ENCODE measurements at regions not wholly inside any gene's neighbourhood (a gene's known extent, or its start where the extent isn't known, plus 50 kb on each side); places are given as distances from the start of the nearest gene placed in this dataset.
"Not testable (repeated sequence)": the region's sequence is repeated elsewhere in the genome, so short reads cannot be mapped to it uniquely, and the experiment has no call there.

DNA sequence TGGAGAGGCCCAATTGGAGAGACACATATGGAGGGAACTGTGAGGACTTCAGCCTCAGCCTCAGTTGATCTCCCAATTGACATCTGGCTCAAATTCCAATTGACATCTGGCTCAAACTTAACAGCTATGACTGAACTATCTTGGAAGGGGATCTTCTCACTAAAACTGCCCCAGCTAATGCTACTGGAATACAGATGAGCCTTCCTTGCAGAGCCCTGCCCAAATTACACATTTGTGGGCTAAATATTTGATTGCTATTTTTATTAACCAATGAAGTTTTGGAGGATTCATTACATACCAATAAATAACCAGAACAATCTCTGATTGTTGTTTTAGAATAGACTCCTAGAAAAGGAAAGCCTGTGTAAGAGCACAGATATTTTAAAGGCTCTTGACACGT, 189.0 kb upstream of the THUMPD2 start:
- TF ChIP-seq, protein P1, sequence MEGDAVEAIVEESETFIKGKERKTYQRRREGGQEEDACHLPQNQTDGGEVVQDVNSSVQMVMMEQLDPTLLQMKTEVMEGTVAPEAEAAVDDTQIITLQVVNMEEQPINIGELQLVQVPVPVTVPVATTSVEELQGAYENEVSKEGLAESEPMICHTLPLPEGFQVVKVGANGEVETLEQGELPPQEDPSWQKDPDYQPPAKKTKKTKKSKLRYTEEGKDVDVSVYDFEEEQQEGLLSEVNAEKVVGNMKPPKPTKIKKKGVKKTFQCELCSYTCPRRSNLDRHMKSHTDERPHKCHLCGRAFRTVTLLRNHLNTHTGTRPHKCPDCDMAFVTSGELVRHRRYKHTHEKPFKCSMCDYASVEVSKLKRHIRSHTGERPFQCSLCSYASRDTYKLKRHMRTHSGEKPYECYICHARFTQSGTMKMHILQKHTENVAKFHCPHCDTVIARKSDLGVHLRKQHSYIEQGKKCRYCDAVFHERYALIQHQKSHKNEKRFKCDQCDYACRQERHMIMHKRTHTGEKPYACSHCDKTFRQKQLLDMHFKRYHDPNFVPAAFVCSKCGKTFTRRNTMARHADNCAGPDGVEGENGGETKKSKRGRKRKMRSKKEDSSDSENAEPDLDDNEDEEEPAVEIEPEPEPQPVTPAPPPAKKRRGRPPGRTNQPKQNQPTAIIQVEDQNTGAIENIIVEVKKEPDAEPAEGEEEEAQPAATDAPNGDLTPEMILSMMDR (IDR thresholded peaks at IDR 0.05; ENCODE audit: extremely low read depth, missing control alignments): no peak
- DNase-seq (ENCODE audit: low spot score): no peak

DNA sequence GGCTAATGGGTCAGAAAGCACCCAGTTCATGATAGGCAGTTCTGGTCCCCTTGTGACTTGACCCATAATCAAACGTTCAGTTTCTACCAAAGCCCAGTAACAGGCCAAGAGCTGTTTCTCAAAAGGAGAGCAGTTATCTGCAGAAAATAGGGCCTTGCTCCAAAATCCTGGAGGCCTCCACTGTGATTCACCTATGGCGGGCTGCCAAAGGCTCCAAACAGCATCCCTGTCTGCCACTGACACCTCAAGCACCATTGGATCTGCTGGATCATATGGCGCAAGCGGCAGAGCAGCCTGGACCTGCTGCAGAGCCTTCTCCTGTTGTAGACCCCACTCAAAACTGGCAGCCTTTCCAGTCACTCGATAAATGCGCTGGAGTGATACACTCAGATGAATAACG, 181.6 kb upstream of the THUMPD2 start:
- not testable (repeated sequence) for DNase-seq (ENCODE audit: low spot score)

DNA sequence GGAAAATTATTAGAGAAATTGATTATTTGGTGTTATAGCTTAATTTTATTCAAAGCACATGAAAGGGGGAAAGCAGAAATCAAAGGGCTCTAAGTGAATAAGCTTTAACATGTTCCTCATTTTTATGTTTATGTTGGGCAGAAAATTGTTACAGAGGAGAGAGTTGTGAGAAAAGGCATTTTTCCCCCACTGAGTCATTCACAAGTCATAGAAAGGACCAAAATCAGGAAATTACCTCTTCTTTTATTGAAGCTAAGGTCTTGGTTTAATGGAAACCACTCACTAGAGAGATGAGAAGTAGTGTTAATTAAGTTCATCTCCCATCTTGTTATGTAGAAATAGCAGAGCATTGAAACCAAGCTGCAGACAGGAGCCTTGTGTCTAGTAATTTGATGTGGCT, 175.3 kb upstream of the THUMPD2 start:
- TF ChIP-seq, protein P1 (IDR thresholded peaks at IDR 0.05; ENCODE audit: extremely low read depth, missing control alignments): no peak

GRCh38 chr2:39949131-39949530, 170.1 kb upstream of the THUMPD2 start:
- no peak for DNase-seq (ENCODE audit: low spot score)
- TF ChIP-seq, protein P1 (IDR thresholded peaks at IDR 0.05; ENCODE audit: extremely low read depth, missing control alignments): no peak

More for the DNA sequence above, 175.3 kb upstream of the THUMPD2 start:
- DNase-seq (ENCODE audit: low spot score): no peak

GRCh38 chr2:39948016-39948719, 169.1 kb upstream of the THUMPD2 start:
- TF ChIP-seq, protein P1 (IDR thresholded peaks at IDR 0.05; ENCODE audit: extremely low read depth, missing control alignments): no peak
- DNase-seq (ENCODE audit: low spot score): no peak

DNA sequence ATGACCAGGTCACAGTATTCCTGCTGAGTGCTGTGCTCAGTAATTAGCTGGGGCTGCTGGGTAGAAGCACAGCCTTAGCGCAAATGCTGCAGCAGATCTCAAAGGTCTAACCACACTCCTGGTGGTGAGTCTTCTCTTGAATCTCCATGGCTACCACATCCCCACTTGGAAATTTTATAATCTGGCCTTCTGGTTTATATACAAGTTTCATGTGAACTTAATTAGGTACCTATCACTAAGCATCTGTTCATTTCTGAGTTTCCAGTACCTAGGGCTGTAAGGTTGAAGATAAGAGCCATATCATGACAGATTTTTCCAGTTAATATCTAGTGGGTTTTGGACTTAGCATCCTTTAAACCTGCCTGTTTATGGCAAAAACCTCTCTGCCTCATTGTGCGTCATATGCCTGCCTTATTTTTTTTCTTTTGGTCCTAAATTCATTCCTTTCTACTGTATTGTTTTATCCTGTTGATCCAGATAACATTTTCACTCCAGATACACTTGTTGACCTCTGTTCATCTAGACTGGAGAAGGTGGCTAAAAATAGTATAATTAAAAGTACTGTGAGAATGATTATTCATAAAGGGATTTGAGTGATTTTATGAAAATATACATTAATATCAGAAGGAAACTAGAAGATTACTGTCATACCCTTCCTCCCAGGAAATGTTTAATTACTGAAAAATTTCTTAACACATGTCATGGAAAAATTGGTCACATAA, 168.4 kb upstream of the THUMPD2 start:
- TF ChIP-seq, protein P1 (IDR thresholded peaks at IDR 0.05; ENCODE audit: extremely low read depth, missing control alignments): no peak
- no peak for DNase-seq (ENCODE audit: low spot score)

- no peak for DNase-seq (ENCODE audit: low spot score)
- TF ChIP-seq, protein P1 (IDR thresholded peaks at IDR 0.05; ENCODE audit: extremely low read depth, missing control alignments): no peak
These were observed 163.9 kb upstream of the THUMPD2 start for GRCh38 chr2:39942950-39943349.
